Panc1 (cell line): ENCODE measurements at regions not wholly inside any gene's neighbourhood (a gene's known extent, or its start where the extent isn't known, plus 50 kb on each side); places are given as distances from the start of the nearest gene placed in this dataset.

Source experiments
- ATAC-seq: fragments of 200-7000 bp; cut with Tn5 transposase; 2 replicates; pipeline ENCODE4 v1.9.1; 2020; ENCODE audit warnings: mild to moderate bottlenecking, moderate library complexity
- BruUV-seq: library from RNA; stranded (reverse); fragments of 400-500 nt; replicated peaks from 2 replicates; lab custom pipeline; 2021; lab: Mats Ljungman, UMichigan
- CTCF ChIA-PET: fragments of 300-600 bp; sonication (Branson Sonifier 250); formaldehyde crosslinking; loops from one replicate; lab custom pipeline; 2022; ENCODE audit warnings: antibody characterized with exemption; lab: Charles Lee
- POLR2A ChIA-PET: fragments of 300-600 bp; sonication (Branson Sonifier 250); formaldehyde crosslinking; loops from one replicate; lab custom pipeline; 2022; ENCODE audit warnings: antibody characterized with exemption; lab: Charles Lee
- DNase-seq: peaks from one replicate; pipeline ENCODE4 v3.0.0-alpha.2; 2010; ENCODE audit warnings: low read depth, low spot score
- H3K27ac ChIP-seq: 2 replicates; pipeline ENCODE4 v1.5.1; 2011; ENCODE audit warnings: mild to moderate bottlenecking, low read length, inconsistent platforms
- H3K27me3 ChIP-seq: fragments of 200-500 bp; sonication (Bioruptor generic); 2 replicates; pipeline ENCODE4 v1.6.0; 2014; ENCODE audit warnings: low read length, inconsistent platforms; ENCODE audit not compliant: control insufficient read depth, insufficient read depth
- H3K36me3 ChIP-seq: fragments of 200-500 bp; sonication (Bioruptor generic); 2 replicates; pipeline ENCODE4 v1.5.1; 2014; ENCODE audit warnings: inconsistent platforms, mild to moderate bottlenecking, low read length, moderate library complexity; ENCODE audit not compliant: control insufficient read depth, insufficient read depth
- H3K4me1 ChIP-seq: 2 replicates; pipeline ENCODE4 v1.5.1; 2011; ENCODE audit warnings: inconsistent platforms, mild to moderate bottlenecking, low read length, moderate library complexity; ENCODE audit not compliant: control insufficient read depth, insufficient read depth
- H3K4me3 ChIP-seq, 2 experiments: 2 replicates each; pipeline ENCODE4 v1.5.1; 2011 to 2012; ENCODE audit warnings: low read depth in 2 of 2, low read length in 2 of 2, mild to moderate bottlenecking in 2 of 2, inconsistent platforms in 1 of 2, moderate library complexity in 1 of 2
- H3K9me3 ChIP-seq: fragments of 200-500 bp; sonication (Bioruptor generic); 2 replicates; pipeline ENCODE4 v1.5.1; 2014; ENCODE audit warnings: low read depth, mild to moderate bottlenecking, inconsistent platforms, low read length, moderate library complexity; ENCODE audit not compliant: control insufficient read depth, insufficient read depth
- POLR2AphosphoS5 ChIP-seq: IDR thresholded peaks from 2 replicates; pipeline ENCODE4 v1.6.1; 2012; ENCODE audit warnings: mild to moderate bottlenecking, low read depth, low read length, moderate library complexity
- SIN3A ChIP-seq: IDR thresholded peaks from 2 replicates; pipeline ENCODE4 v1.6.1; 2012; ENCODE audit warnings: low read depth, mild to moderate bottlenecking, low read length, moderate library complexity, borderline replicate concordance; ENCODE audit not compliant: insufficient read depth
- TCF7L2 ChIP-seq: IDR thresholded peaks from 2 replicates; pipeline ENCODE4 v1.6.1; 2011; ENCODE audit warnings: mild to moderate bottlenecking, low read depth, low read length, inconsistent platforms
- in situ Hi-C: cut with HindIII; loops from 2 replicates; pipeline ENCODE4 v1.10.0; 2016; ENCODE audit warnings: low sequenced_read_pairs, low pct_unique_long_range_greater_than_20kb
- intact Hi-C: fragments of 100-400 bp; cut with micrococcal nuclease; formaldehyde crosslinking; loops from one replicate; pipeline ENCODE4 v1.10.0; 2022; ENCODE audit not compliant: unreplicated experiment
- TF ChIP-seq, protein P1 (sequence below): fragments of 450-650 bp; IDR thresholded peaks from 2 replicates; pipeline ENCODE4 v1.5.1; 2017; ENCODE audit warnings: mild to moderate bottlenecking
- TF ChIP-seq, protein P2 (sequence below), 2 experiments: IDR thresholded peaks; 2 replicates each; pipeline ENCODE4 v1.6.1; 2011 to 2012; ENCODE audit warnings: low read depth in 2 of 2, control low read depth in 1 of 2, low read length in 1 of 2, mild to moderate bottlenecking in 1 of 2, moderate library complexity in 1 of 2; ENCODE audit not compliant: insufficient read depth in 1 of 2

DNA sequence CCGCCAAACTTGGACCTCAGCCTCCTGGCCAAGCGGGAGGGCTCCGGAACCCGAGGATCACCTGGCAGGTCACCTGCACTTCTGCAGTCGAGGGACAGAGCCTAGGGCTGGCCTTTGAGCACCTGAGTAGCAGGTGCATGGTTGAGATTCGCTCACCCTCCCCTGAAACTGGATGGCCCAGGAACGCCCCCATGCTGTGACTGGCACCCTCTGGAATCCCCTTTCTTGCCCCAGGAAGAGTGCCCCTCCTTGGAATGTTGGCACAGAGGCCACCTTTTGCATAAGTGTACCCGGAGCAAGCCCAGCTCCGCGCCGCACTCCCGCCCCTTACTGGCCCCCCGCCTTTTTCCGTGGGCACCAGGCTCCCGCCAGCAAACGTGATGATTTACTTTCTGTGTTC, 112.5 kb upstream of the IER5L start:
- Histone ChIP-seq H3K4me3 (no peak overlapping the region), H3K27me3 (no peaks in the 10 kb centered on the region), H3K36me3 (no peaks in the 10 kb centered on the region), H3K27ac (no peak overlapping the region), H3K4me1 (no peaks in the 10 kb centered on the region), H3K9me3 (no peaks in the 10 kb centered on the region)
- DNase-seq (no peak), ATAC-seq (no peak)
- ChIA-PET CTCF (no interaction called here), POLR2A (interaction anchor here (0.6 kb wide), 1 partner anchor 269 kb away, joined by 5 read pairs; no protein-coding TSS in a partner anchor)
- TF ChIP-seq, protein P1, sequence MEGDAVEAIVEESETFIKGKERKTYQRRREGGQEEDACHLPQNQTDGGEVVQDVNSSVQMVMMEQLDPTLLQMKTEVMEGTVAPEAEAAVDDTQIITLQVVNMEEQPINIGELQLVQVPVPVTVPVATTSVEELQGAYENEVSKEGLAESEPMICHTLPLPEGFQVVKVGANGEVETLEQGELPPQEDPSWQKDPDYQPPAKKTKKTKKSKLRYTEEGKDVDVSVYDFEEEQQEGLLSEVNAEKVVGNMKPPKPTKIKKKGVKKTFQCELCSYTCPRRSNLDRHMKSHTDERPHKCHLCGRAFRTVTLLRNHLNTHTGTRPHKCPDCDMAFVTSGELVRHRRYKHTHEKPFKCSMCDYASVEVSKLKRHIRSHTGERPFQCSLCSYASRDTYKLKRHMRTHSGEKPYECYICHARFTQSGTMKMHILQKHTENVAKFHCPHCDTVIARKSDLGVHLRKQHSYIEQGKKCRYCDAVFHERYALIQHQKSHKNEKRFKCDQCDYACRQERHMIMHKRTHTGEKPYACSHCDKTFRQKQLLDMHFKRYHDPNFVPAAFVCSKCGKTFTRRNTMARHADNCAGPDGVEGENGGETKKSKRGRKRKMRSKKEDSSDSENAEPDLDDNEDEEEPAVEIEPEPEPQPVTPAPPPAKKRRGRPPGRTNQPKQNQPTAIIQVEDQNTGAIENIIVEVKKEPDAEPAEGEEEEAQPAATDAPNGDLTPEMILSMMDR: no peak
- TF ChIP-seq, protein P2, sequence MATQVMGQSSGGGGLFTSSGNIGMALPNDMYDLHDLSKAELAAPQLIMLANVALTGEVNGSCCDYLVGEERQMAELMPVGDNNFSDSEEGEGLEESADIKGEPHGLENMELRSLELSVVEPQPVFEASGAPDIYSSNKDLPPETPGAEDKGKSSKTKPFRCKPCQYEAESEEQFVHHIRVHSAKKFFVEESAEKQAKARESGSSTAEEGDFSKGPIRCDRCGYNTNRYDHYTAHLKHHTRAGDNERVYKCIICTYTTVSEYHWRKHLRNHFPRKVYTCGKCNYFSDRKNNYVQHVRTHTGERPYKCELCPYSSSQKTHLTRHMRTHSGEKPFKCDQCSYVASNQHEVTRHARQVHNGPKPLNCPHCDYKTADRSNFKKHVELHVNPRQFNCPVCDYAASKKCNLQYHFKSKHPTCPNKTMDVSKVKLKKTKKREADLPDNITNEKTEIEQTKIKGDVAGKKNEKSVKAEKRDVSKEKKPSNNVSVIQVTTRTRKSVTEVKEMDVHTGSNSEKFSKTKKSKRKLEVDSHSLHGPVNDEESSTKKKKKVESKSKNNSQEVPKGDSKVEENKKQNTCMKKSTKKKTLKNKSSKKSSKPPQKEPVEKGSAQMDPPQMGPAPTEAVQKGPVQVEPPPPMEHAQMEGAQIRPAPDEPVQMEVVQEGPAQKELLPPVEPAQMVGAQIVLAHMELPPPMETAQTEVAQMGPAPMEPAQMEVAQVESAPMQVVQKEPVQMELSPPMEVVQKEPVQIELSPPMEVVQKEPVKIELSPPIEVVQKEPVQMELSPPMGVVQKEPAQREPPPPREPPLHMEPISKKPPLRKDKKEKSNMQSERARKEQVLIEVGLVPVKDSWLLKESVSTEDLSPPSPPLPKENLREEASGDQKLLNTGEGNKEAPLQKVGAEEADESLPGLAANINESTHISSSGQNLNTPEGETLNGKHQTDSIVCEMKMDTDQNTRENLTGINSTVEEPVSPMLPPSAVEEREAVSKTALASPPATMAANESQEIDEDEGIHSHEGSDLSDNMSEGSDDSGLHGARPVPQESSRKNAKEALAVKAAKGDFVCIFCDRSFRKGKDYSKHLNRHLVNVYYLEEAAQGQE (IDR thresholded peaks at IDR 0.05; ENCODE audit: insufficient read depth in 1 of 2, low read depth in 2 of 2, low read length in 1 of 2): no peak
- TF ChIP-seq POLR2AphosphoS5 (no peak), TCF7L2 (no peak), SIN3A (no peak)
- in situ Hi-C loops: no loop called here
- intact Hi-C loops: no loop called here
- BruUV-seq: no TSS peak

DNA sequence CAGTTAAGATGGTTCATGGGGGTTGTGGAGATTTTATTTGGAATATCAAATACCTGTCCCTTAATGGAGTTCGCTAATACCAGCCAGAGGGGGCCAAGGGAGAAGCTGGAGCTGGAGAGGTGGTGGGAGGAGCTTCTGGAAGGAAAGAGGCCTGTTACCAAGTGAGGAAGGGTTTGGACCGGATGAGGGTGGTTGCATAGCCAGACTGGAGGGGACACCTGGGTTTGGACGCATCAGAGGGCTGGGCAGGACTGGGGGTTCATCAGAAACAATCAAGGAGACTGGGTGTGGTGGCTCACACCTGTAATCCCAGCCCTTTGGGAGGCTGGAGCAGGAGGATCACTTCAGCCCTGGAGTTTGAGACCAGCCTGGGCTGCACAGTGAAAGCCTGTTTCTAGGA, 111.8 kb upstream of the IER5L start:
- in situ Hi-C loops (no loop called here), intact Hi-C loops (no loop called here)
- no peaks in the 10 kb centered on the region for H3K27me3 ChIP-seq
- DNase-seq (no peak), ATAC-seq (no peak)
- BruUV-seq: no TSS peak
- H3K27ac ChIP-seq: no peak overlapping the region
- no peaks in the 10 kb centered on the region for H3K9me3 ChIP-seq
- ChIA-PET POLR2A (interaction anchor here (0.6 kb wide), 1 partner anchor 270 kb away, joined by 5 read pairs; no protein-coding TSS in a partner anchor), CTCF (no interaction called here)
- no peak overlapping the region for H3K4me3 ChIP-seq
- TF ChIP-seq TCF7L2 (no peak), SIN3A (no peak), POLR2AphosphoS5 (no peak)
- TF ChIP-seq, protein P1: no peak
- TF ChIP-seq, protein P2 (IDR thresholded peaks at IDR 0.05; ENCODE audit: insufficient read depth in 1 of 2, low read depth in 2 of 2, low read length in 1 of 2): no peak
- H3K36me3 ChIP-seq: no peaks in the 10 kb centered on the region
- H3K4me1 ChIP-seq: no peaks in the 10 kb centered on the region
